ENCODE measurements at regions not wholly inside any gene's neighbourhood (a gene's known extent, or its start where the extent isn't known, plus 50 kb on each side); places are given as distances from the start of the nearest gene placed in this dataset.

- TF ChIP-seq, protein P1, sequence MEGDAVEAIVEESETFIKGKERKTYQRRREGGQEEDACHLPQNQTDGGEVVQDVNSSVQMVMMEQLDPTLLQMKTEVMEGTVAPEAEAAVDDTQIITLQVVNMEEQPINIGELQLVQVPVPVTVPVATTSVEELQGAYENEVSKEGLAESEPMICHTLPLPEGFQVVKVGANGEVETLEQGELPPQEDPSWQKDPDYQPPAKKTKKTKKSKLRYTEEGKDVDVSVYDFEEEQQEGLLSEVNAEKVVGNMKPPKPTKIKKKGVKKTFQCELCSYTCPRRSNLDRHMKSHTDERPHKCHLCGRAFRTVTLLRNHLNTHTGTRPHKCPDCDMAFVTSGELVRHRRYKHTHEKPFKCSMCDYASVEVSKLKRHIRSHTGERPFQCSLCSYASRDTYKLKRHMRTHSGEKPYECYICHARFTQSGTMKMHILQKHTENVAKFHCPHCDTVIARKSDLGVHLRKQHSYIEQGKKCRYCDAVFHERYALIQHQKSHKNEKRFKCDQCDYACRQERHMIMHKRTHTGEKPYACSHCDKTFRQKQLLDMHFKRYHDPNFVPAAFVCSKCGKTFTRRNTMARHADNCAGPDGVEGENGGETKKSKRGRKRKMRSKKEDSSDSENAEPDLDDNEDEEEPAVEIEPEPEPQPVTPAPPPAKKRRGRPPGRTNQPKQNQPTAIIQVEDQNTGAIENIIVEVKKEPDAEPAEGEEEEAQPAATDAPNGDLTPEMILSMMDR (conservative IDR thresholded peaks at IDR 0.05; ENCODE audit: low read depth, low read length): no peak
- TF ChIP-seq EZH2 (IDR thresholded peaks at IDR 0.05; ENCODE audit: low read length, unreplicated experiment): no peak
Measured at GRCh38 chr15:47511261-47511660, 206.0 kb upstream of the SEMA6D start.

Data from PC-3 (cell line).